ENCODE measurements at regions not wholly inside any gene's neighbourhood (a gene's known extent, or its start where the extent isn't known, plus 50 kb on each side); places are given as distances from the start of the nearest gene placed in this dataset.
A peak's percentile ranks its signal among the peaks of the same experiment; 100 is the strongest.

GRCh38 chr21:28532446-28532845, 460.2 kb downstream of the LTN1 start:
- H3K4me3 ChIP-seq (ENCODE audit: low read depth, low read length): no peak overlapping the region
- no peak for TF ChIP-seq CTCF (IDR thresholded peaks at IDR 0.05; ENCODE audit: borderline replicate concordance, insufficient read depth, low read depth, low read length)

- H3K4me3 ChIP-seq (ENCODE audit: low read depth, low read length): no peak overlapping the region
- no peak for TF ChIP-seq CTCF (IDR thresholded peaks at IDR 0.05; ENCODE audit: borderline replicate concordance, insufficient read depth, low read depth, low read length)
Measured at GRCh38 chr21:28523367-28523766, 469.3 kb downstream of the LTN1 start.

GRCh38 chr21:28522014-28522799, 470.5 kb downstream of the LTN1 start:
- peak; percentile 35; the same call in 1 of the 2 replicates for TF ChIP-seq CTCF (IDR thresholded peaks at IDR 0.05; ENCODE audit: borderline replicate concordance, insufficient read depth, low read depth, low read length)
- no peak overlapping the region for H3K4me3 ChIP-seq (ENCODE audit: low read depth, low read length)

- TF ChIP-seq CTCF (IDR thresholded peaks at IDR 0.05; ENCODE audit: borderline replicate concordance, insufficient read depth, low read depth, low read length): no peak
- H3K4me3 ChIP-seq (ENCODE audit: low read depth, low read length): no peak overlapping the region
Measured at GRCh38 chr21:28518630-28519029, 474.0 kb downstream of the LTN1 start.

GRCh38 chr21:28516991-28517592, 475.6 kb downstream of the LTN1 start:
- TF ChIP-seq CTCF (IDR thresholded peaks at IDR 0.05; ENCODE audit: borderline replicate concordance, insufficient read depth, low read depth, low read length): peak; percentile 84
- H3K4me3 ChIP-seq (ENCODE audit: low read depth, low read length): no peak overlapping the region

- no peak for TF ChIP-seq CTCF (IDR thresholded peaks at IDR 0.05; ENCODE audit: borderline replicate concordance, insufficient read depth, low read depth, low read length)
- no peak overlapping the region for H3K4me3 ChIP-seq (ENCODE audit: low read depth, low read length)
Measured at GRCh38 chr21:28516021-28516420, 476.7 kb downstream of the LTN1 start.

- H3K4me3 ChIP-seq (ENCODE audit: low read depth, low read length): no peak overlapping the region
- no peak for TF ChIP-seq CTCF (IDR thresholded peaks at IDR 0.05; ENCODE audit: borderline replicate concordance, insufficient read depth, low read depth, low read length)
Measured at GRCh38 chr21:28513428-28513827, 479.2 kb downstream of the LTN1 start.
